Smooth muscle cell (in vitro differentiated cells): ENCODE measurements at regions not wholly inside any gene's neighbourhood (a gene's known extent, or its start where the extent isn't known, plus 50 kb on each side); places are given as distances from the start of the nearest gene placed in this dataset.
"Not testable (repeated sequence)": the region's sequence is repeated elsewhere in the genome, so short reads cannot be mapped to it uniquely, and the experiment has no call there.

Source experiments
- DNase-seq: peaks from one replicate; lab custom pipeline; 2025; ENCODE audit not compliant: unreplicated experiment; lab: John Stamatoyannopoulos, UW
- H2AFZ ChIP-seq: fragments of 200-600 bp; sonication (generic); 2 replicates; pipeline ENCODE4 v1.6.0; 2016; ENCODE audit warnings: antibody characterized with exemption, low read depth, mild to moderate bottlenecking
- H3F3A ChIP-seq: fragments of 200-600 bp; sonication (generic); 2 replicates; pipeline ENCODE4 v1.6.0; 2017; ENCODE audit warnings: antibody characterized with exemption, low read depth
- H3K27ac ChIP-seq: fragments of 200-600 bp; sonication (generic); 2 replicates; pipeline ENCODE4 v1.5.1; 2016; ENCODE audit warnings: low read depth, mild to moderate bottlenecking
- H3K27me3 ChIP-seq: fragments of 200-600 bp; sonication (generic); 2 replicates; pipeline ENCODE4 v1.6.1; 2016; ENCODE audit warnings: low read depth, mild to moderate bottlenecking
- H3K36me3 ChIP-seq: fragments of 200-600 bp; sonication (generic); 2 replicates; pipeline ENCODE4 v1.5.1; 2016; ENCODE audit warnings: low read depth
- H3K4me1 ChIP-seq: fragments of 200-600 bp; sonication (generic); 2 replicates; pipeline ENCODE4 v1.5.1; 2016; ENCODE audit warnings: low read depth
- H3K4me2 ChIP-seq: fragments of 200-600 bp; sonication (generic); 2 replicates; pipeline ENCODE4 v1.6.0; 2016; ENCODE audit warnings: mild to moderate bottlenecking
- H3K4me3 ChIP-seq: fragments of 200-600 bp; sonication (generic); 2 replicates; pipeline ENCODE4 v1.5.1; 2016; ENCODE audit warnings: mild to moderate bottlenecking
- H3K79me2 ChIP-seq: fragments of 200-600 bp; sonication (generic); 2 replicates; pipeline ENCODE4 v1.6.0; 2016; ENCODE audit warnings: low read depth, mild to moderate bottlenecking
- H3K9ac ChIP-seq: fragments of 200-600 bp; sonication (generic); 2 replicates; pipeline ENCODE4 v1.6.0; 2016; ENCODE audit warnings: low read depth
- H3K9me3 ChIP-seq: fragments of 200-600 bp; sonication (generic); replicated peaks from 2 replicates; pipeline ENCODE4 v1.5.1; 2016; ENCODE audit warnings: low read depth
- H4K20me1 ChIP-seq: fragments of 200-600 bp; sonication (generic); 2 replicates; pipeline ENCODE4 v1.6.0; 2016; ENCODE audit warnings: low read depth
- WGBS: methylation state at CpG from one replicate; pipeline ENCODE4 v1.1.7; 2016; ENCODE audit warnings: low lambda C conversion rate; 5-methylcytosine and 5-hydroxymethylcytosine counted together
- TF ChIP-seq, protein P1 (sequence below): fragments of 200-600 bp; sonication (generic); IDR thresholded peaks from 2 replicates; pipeline ENCODE4 v1.5.1; 2017; ENCODE audit warnings: borderline replicate concordance, mild to moderate bottlenecking, antibody characterized with exemption; ENCODE audit not compliant: insufficient read depth, poor library complexity, severe bottlenecking

DNA sequence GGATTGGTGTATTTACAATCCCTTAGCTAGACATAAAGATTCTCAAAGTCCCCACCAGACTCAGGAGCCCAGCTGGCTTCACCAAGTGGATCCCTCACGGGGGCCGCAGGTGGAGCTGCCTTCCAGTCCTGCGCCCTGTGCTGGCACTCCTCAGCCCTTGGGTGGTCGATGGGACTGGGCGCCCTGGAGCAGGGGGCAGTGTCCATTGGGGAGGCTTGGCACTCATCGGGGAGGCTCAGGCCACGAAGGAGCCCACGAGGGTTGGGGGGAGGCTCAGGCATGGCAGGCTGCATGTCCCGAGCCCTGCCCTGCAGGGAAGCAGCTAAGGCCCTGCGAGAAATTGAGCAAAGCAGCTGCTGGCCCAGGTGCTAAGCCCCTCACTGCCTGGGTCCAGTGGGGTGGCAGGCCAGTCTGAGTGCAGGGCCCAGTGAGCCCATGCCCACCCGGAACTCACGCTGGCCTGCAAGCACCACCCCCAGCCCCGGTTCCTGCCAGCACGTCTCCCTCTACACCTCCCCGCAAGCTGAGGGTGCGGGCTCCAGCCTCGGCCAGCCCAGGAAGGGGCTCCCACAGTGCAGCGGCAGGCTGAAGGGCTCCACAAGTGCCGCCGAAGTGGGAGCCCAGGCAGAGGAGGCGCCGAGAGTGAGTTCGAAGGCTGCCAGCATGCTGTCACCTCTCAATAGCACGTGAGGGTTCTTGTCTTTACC, 198.5 kb downstream of the ADRA2C start:
- 84% methylated on average over 24 of the region's 24 CpGs for WGBS
- not testable (repeated sequence) for DNase-seq, H3K9me3 ChIP-seq, H2AFZ ChIP-seq, H3K4me2 ChIP-seq, H3K9ac ChIP-seq, H3K27me3 ChIP-seq, H3F3A ChIP-seq, H3K36me3 ChIP-seq, H3K79me2 ChIP-seq, H3K4me3 ChIP-seq, H3K4me1 ChIP-seq, H4K20me1 ChIP-seq, H3K27ac ChIP-seq

DNA sequence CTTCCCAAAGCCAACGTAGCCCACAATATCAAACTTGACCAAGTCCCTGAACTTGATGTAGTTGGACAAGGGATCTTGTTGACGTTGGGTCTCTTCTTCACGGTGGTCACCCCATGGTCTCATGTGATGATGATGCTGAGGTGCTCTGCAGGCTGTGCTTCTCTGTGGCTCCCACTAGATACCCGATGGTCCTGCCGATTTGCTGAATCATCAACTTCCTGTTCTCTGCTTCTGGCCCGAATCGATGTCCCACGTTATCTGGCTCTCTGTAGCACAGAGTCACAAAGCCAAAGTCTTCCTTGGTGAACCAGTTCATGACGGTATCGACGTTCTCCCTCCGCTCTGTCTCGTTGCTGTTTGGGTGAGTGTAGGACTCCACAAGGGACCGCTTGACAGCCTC, 201.0 kb downstream of the ADRA2C start:
- not testable (repeated sequence) for H3F3A ChIP-seq, DNase-seq, H2AFZ ChIP-seq, H3K9me3 ChIP-seq, H3K4me1 ChIP-seq, H4K20me1 ChIP-seq, H3K4me3 ChIP-seq, H3K27ac ChIP-seq, H3K27me3 ChIP-seq, H3K4me2 ChIP-seq, H3K36me3 ChIP-seq, H3K9ac ChIP-seq, H3K79me2 ChIP-seq
- 90% methylated on average over 14 of the region's 14 CpGs for WGBS

DNA sequence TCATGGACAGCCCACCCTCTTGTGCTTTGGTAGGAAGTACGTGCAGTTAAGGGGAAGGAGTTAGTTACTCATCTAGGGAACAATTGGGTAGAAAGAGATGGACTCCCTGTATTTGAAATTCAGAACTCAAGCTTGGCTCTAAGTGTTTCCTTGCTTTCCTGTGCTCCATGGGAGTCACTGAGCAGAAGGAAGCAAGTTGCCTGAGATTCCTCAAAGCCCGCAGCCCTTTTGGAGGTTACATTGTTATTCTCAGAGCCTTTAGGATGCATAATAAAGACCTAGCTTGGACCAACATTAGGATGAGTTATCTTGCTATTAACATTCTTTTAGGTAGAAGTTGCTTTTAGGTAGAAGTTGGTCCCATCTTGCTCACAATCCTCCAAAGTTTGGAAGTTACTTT, 206.4 kb downstream of the ADRA2C start:
- H3K36me3 ChIP-seq, DNase-seq, H3K4me3 ChIP-seq, H3K79me2 ChIP-seq, H4K20me1 ChIP-seq, H3K9me3 ChIP-seq, H3K4me1 ChIP-seq, H3K9ac ChIP-seq, H3F3A ChIP-seq, H3K4me2 ChIP-seq, H3K27ac ChIP-seq, H3K27me3 ChIP-seq, H2AFZ ChIP-seq: not testable (repeated sequence)
- WGBS = 32% methylated on average over 2 of the region's 2 CpGs

DNA sequence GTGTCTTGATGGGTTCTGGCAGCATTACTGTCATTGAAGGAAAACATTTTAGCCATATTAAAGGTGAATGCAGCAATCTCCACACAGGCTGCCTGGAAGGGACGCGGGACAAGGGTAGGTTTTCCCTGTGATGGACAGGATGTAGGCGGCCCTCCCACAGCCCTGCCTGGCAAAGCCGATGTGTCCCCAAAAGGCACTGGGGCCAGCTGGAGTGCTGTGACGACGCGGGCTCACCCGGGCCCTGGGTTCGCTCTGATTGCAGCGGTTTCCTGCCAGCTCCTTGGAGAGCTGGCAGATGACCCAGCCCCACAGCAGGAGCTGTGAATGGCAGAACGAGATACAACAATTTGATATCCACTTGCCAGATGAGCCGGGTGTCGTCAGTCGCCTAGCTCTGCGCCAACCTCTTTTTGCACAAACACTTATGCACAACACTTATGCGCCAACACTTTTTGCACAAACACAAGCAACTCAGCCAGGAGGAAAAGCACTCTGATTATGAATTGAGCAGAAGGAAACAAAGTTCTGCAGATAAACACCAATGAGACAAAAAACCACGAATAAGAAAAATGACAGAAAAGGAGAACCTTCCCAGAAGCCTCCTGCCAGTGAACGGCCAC, 207.5 kb downstream of the ADRA2C start:
- H3K79me2 ChIP-seq, H3K27me3 ChIP-seq, H3K4me2 ChIP-seq, H4K20me1 ChIP-seq, H3K9ac ChIP-seq, H3F3A ChIP-seq, DNase-seq, H2AFZ ChIP-seq, H3K4me3 ChIP-seq, H3K4me1 ChIP-seq, H3K27ac ChIP-seq, H3K9me3 ChIP-seq, H3K36me3 ChIP-seq: not testable (repeated sequence)
- WGBS = 69% methylated on average over 17 of the region's 18 CpGs

DNA sequence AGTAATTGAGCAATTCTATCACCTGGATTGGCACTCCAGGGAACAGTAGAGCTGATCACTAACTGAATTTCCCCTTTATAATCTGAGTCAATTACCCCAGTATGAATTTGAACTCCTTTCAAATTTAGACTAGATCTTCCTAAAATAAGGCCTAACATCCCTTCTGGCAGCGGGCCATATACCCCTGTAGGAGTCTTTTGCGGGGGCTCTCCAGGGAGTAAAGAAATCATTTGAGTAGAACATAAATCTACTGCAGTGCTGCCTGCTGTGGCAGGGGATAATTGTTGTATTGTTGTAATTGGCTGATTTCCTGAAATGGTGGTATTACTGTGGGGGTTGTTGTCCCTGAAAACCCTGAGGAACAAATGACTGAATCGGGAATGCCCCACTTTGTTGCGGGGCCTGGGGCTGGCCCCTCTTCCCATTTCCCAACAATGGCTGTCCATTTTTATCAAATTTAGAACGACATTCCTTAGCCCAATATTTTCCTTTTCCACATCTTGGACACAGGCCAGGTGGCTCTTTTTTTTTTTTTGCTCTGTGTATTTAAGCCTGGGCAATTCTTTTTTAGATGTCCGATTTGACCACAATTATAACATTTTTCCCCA, 217.4 kb downstream of the ADRA2C start:
- not testable (repeated sequence) for H3K9ac ChIP-seq, H3K9me3 ChIP-seq, H3K4me1 ChIP-seq, H3K4me2 ChIP-seq, H3F3A ChIP-seq, H2AFZ ChIP-seq, DNase-seq, H3K36me3 ChIP-seq, H3K79me2 ChIP-seq, H3K4me3 ChIP-seq, H4K20me1 ChIP-seq, H3K27me3 ChIP-seq, H3K27ac ChIP-seq
- WGBS = 80% methylated on average over 6 of the region's 6 CpGs

DNA sequence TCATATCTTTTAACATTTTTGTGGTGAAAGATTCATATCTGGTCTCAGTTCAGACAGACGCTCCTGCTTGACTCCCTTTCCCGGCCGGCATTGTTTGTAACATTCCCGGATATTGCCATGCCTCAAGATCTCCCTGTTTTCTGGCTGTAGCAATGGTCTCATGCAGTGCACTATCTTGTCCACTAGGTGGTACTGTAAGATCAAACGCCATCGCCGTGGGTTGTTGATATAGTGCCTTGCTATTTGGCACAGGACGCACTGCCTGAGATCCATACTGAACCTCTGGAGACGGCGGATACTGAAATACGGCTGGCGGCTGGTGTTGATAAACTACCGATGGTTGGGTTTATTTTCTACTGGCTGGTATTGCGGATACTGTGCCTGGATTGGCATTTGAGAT, 218.6 kb downstream of the ADRA2C start:
- H3K4me3 ChIP-seq, H3F3A ChIP-seq, H2AFZ ChIP-seq, H3K9me3 ChIP-seq, H3K9ac ChIP-seq, H3K27me3 ChIP-seq, H3K79me2 ChIP-seq, H3K27ac ChIP-seq, H4K20me1 ChIP-seq, H3K36me3 ChIP-seq, DNase-seq, H3K4me1 ChIP-seq: not testable (repeated sequence)
- TF ChIP-seq, protein P1, sequence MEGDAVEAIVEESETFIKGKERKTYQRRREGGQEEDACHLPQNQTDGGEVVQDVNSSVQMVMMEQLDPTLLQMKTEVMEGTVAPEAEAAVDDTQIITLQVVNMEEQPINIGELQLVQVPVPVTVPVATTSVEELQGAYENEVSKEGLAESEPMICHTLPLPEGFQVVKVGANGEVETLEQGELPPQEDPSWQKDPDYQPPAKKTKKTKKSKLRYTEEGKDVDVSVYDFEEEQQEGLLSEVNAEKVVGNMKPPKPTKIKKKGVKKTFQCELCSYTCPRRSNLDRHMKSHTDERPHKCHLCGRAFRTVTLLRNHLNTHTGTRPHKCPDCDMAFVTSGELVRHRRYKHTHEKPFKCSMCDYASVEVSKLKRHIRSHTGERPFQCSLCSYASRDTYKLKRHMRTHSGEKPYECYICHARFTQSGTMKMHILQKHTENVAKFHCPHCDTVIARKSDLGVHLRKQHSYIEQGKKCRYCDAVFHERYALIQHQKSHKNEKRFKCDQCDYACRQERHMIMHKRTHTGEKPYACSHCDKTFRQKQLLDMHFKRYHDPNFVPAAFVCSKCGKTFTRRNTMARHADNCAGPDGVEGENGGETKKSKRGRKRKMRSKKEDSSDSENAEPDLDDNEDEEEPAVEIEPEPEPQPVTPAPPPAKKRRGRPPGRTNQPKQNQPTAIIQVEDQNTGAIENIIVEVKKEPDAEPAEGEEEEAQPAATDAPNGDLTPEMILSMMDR = peak; percentile 30
- 5% methylated on average over 14 of the region's 14 CpGs for WGBS
- H3K4me2 ChIP-seq = peak overlapping the region; percentile 12

DNA sequence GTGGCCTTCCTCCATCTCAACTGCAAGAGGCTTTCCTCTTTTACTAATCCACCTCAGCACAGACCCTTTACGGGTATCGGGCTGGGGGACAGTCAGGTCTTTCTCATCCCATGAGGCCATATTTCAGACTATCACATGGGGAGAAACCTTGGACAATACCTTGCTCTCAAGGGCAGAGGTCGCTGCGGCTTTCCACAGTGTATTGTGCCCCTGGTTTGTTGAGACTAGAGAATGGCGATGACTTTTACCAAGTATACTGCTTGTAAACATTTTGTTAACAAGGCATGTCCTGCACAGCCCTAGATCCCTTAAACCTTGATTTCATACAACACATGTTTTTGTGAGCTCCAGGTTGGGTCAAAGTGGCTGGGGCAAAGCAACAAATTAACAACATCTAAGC, 220.2 kb downstream of the ADRA2C start:
- H3K36me3 ChIP-seq, H4K20me1 ChIP-seq, H3K9ac ChIP-seq, H3K4me1 ChIP-seq, DNase-seq, H3K79me2 ChIP-seq, H3K27ac ChIP-seq, H3K9me3 ChIP-seq, H3K4me2 ChIP-seq, H2AFZ ChIP-seq, H3K27me3 ChIP-seq, H3F3A ChIP-seq, H3K4me3 ChIP-seq: not testable (repeated sequence)
- 75% methylated on average over 5 of the region's 5 CpGs for WGBS

DNA sequence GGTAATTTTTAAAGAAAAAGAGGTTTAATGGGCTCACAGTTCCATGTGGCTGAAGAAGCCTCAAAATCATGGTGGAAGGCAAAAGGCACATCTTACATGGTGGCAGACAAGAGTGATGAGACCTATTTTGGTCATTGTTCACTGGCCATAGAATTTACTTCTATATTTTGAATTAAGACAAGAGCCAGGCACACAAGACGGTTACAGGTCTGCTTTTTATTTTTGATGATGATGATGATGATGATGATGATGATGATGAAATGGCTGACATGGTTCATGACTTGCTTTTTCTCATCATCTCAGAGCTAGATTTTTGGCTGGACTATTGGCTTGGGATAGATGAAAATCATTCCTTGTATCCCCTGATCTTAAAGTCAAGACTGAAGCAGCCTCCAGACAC, 229.3 kb downstream of the OTOP1 start:
- WGBS = 82% methylated on average over 1 of the region's 1 CpG
- H3K9ac ChIP-seq, H3K27me3 ChIP-seq, DNase-seq, H3K79me2 ChIP-seq, H3F3A ChIP-seq, H3K9me3 ChIP-seq, H4K20me1 ChIP-seq, H2AFZ ChIP-seq, H3K4me1 ChIP-seq, H3K4me2 ChIP-seq, H3K27ac ChIP-seq, H3K36me3 ChIP-seq, H3K4me3 ChIP-seq: not testable (repeated sequence)
